ENCODE measurements at regions not wholly inside any gene's neighbourhood (a gene's known extent, or its start where the extent isn't known, plus 50 kb on each side); places are given as distances from the start of the nearest gene placed in this dataset.
"Not testable (repeated sequence)": the region's sequence is repeated elsewhere in the genome, so short reads cannot be mapped to it uniquely, and the experiment has no call there.

GRCh38 chr5:166279828-166280227 lies 2011.6 kb upstream of the WWC1 start:
- H3K9me3 Mint-ChIP-seq, result peaks cover 16% of the 10 kb centered on the region
- no peak overlapping the region for H3K27ac Mint-ChIP-seq
- no peaks in the 10 kb centered on the region for H3K27me3 Mint-ChIP-seq
- intact Hi-C loops (cut with micrococcal nuclease), result no loop called here
- H3K36me3 Mint-ChIP-seq (ENCODE audit: low read depth), result no peaks in the 10 kb centered on the region
- no peak overlapping the region for H3K4me3 Mint-ChIP-seq
- H3K4me1 Mint-ChIP-seq (ENCODE audit: low read depth), result no peaks in the 10 kb centered on the region

DNA sequence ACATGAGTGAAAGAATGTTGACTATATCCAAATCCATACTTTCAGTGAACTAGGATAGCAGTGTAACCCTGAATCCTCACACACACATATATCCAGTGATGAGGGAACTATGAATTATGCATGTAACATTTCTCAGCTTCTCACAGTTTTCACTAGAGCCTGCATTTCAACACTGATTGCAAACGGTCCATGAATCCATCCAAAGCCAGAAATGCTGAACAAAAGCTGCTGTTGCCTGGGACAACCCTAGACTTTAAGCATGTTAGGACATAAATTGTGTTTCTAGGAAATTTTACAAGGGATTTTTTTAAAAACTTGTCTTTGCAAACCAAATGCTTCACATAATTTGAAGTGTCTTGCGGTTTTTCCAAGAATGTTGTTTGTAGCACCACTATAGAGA lies 2010.0 kb upstream of the WWC1 start:
- Mint-ChIP-seq H3K36me3 (ENCODE audit: low read depth) (no peaks in the 10 kb centered on the region), H3K27me3 (no peaks in the 10 kb centered on the region), H3K27ac (no peak overlapping the region), H3K4me1 (ENCODE audit: low read depth) (no peaks in the 10 kb centered on the region), H3K9me3 (peaks cover 13% of the 10 kb centered on the region), H3K4me3 (no peak overlapping the region)
- intact Hi-C loops (cut with micrococcal nuclease), result no loop called here

DNA sequence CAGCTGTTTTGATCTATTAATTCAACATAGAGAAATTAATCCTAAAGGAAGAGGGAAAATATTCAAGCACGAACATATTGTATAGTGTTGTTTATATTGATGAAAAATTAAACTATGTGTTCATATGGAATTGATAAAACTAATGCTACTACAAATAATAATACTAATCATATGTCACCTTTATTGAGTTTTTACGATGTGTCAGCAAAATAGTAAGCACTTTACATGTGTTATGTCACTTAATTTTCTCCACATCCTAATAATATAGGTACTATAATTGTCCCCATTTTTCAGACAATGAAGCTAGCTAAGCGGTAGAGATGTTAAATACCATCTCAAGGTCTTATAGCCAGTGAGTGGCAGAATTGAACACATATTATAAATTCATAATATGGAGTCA lies 2008.5 kb upstream of the WWC1 start:
- Mint-ChIP-seq H3K27me3 (no peaks in the 10 kb centered on the region), H3K4me1 (ENCODE audit: low read depth) (no peaks in the 10 kb centered on the region), H3K9me3 (peaks cover 17% of the 10 kb centered on the region), H3K36me3 (ENCODE audit: low read depth) (no peaks in the 10 kb centered on the region), H3K4me3 (no peak overlapping the region), H3K27ac (no peak overlapping the region)
- intact Hi-C loops (cut with micrococcal nuclease), result no loop called here

GRCh38 chr5:166285361-166285760 lies 2006.1 kb upstream of the WWC1 start:
- intact Hi-C loops (cut with micrococcal nuclease), result no loop called here
- H3K9me3 Mint-ChIP-seq, result peaks cover 17% of the 10 kb centered on the region
- H3K4me1 Mint-ChIP-seq (ENCODE audit: low read depth), result no peaks in the 10 kb centered on the region

GRCh38 chr5:166286832-166287231 lies 2004.6 kb upstream of the WWC1 start:
- H3K27ac Mint-ChIP-seq, result no peak overlapping the region
- intact Hi-C loops (cut with micrococcal nuclease), result no loop called here
- no peaks in the 10 kb centered on the region for H3K27me3 Mint-ChIP-seq
- H3K9me3 Mint-ChIP-seq, result peaks cover 17% of the 10 kb centered on the region
- no peaks in the 10 kb centered on the region for H3K36me3 Mint-ChIP-seq (ENCODE audit: low read depth)
- no peaks in the 10 kb centered on the region for H3K4me1 Mint-ChIP-seq (ENCODE audit: low read depth)
- no peak overlapping the region for H3K4me3 Mint-ChIP-seq

More at GRCh38 chr5:166285361-166285760, 2006.1 kb upstream of the WWC1 start:
- Mint-ChIP-seq H3K4me3 (no peak overlapping the region), H3K27me3 (no peaks in the 10 kb centered on the region), H3K36me3 (ENCODE audit: low read depth) (no peaks in the 10 kb centered on the region), H3K27ac (no peak overlapping the region)

DNA sequence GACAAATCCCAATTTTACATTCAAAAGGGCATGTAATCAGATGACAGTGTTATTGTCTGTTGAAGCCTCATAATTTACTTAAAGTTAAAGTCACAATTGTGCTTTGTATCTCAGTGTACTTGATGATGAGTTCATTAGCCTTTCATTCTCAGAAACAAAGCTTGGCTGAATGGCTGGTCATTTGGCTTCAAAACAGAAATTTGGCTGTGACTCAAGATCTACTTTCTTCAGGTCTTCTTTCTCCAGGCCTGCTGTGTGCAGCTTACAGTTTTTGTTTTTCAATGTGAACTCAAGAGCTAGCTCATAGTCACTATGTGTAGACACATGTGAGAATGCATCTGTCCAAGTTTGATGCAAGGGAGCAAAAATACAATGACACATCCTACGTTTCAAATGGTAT lies 2003.6 kb upstream of the WWC1 start:
- H3K27me3 Mint-ChIP-seq, result no peaks in the 10 kb centered on the region
- no peak overlapping the region for H3K4me3 Mint-ChIP-seq
- peaks cover 17% of the 10 kb centered on the region for H3K9me3 Mint-ChIP-seq
- H3K36me3 Mint-ChIP-seq (ENCODE audit: low read depth), result no peaks in the 10 kb centered on the region
- H3K27ac Mint-ChIP-seq, result no peak overlapping the region
- H3K4me1 Mint-ChIP-seq (ENCODE audit: low read depth), result no peaks in the 10 kb centered on the region
- intact Hi-C loops (cut with micrococcal nuclease), result no loop called here

DNA sequence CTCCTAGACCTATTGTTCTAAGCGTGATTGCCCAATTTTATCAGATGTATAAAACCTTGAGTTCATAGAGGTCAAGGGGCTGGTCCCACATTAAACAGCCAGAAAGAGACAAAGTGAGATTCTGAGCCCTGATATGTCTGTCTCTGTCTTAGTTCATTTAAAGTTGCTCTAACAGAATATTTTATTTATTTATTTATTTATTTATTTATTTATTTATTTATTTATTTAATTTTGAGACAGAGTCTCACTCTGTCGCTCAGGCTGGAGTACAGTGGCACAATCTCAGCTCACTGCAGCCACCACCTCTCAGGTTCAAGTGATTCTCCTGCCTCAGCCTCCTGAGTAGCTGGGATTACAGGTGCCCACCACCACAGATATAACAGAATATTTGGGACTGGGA lies 1999.6 kb upstream of the WWC1 start:
- H3K4me3 Mint-ChIP-seq; H3K36me3 Mint-ChIP-seq (ENCODE audit: low read depth); H3K4me1 Mint-ChIP-seq (ENCODE audit: low read depth); H3K27ac Mint-ChIP-seq; H3K27me3 Mint-ChIP-seq; intact Hi-C loops (cut with micrococcal nuclease): not testable (repeated sequence)
- H3K9me3 Mint-ChIP-seq, result peaks cover 16% of the 10 kb centered on the region

DNA sequence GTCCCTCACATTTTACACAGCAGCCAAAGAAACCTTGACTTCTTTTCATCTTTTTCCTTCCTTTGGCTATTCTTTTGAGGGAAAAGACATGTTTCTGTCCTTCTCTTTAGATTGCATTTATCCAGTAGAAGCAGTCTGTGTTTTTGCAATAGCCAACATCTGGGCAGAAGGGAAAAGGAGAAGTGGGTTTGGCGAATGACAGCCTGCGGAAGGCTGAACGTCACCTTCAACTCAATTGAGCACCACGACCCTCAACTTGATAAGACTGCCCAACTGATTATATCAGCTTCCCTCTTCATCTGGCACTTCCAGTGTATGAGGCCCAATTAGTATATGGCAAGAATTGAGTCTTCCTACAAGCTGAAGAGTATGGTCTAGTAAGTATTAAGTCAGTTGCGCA lies 1997.6 kb upstream of the WWC1 start:
- Mint-ChIP-seq H3K27me3 (no peaks in the 10 kb centered on the region), H3K4me1 (ENCODE audit: low read depth) (no peaks in the 10 kb centered on the region), H3K27ac (no peak overlapping the region), H3K36me3 (ENCODE audit: low read depth) (no peaks in the 10 kb centered on the region), H3K9me3 (peaks cover 16% of the 10 kb centered on the region), H3K4me3 (no peak overlapping the region)
- intact Hi-C loops (cut with micrococcal nuclease), result no loop called here

- peaks cover 48% of the 10 kb centered on the region for H3K9me3 Mint-ChIP-seq
- H3K4me3 Mint-ChIP-seq, result no peak overlapping the region
- no peaks in the 10 kb centered on the region for H3K4me1 Mint-ChIP-seq (ENCODE audit: low read depth)
- H3K27ac Mint-ChIP-seq, result no peak overlapping the region
- intact Hi-C loops (cut with micrococcal nuclease), result no loop called here
- no peaks in the 10 kb centered on the region for H3K36me3 Mint-ChIP-seq (ENCODE audit: low read depth)
- no peaks in the 10 kb centered on the region for H3K27me3 Mint-ChIP-seq
Measured at GRCh38 chr5:166302166-166302565, 1989.3 kb upstream of the WWC1 start.

- Mint-ChIP-seq H3K27ac (no peak overlapping the region), H3K4me1 (ENCODE audit: low read depth) (no peaks in the 10 kb centered on the region), H3K9me3 (peaks cover 9% of the 10 kb centered on the region), H3K27me3 (no peaks in the 10 kb centered on the region), H3K36me3 (ENCODE audit: low read depth) (no peaks in the 10 kb centered on the region), H3K4me3 (no peak overlapping the region)
- intact Hi-C loops (cut with micrococcal nuclease), result no loop called here
Measured at GRCh38 chr5:166317425-166317824, 1974.0 kb upstream of the WWC1 start.

GRCh38 chr5:166320920-166321480 lies 1970.4 kb upstream of the WWC1 start:
- Mint-ChIP-seq H3K36me3 (ENCODE audit: low read depth) (no peaks in the 10 kb centered on the region), H3K27me3 (no peaks in the 10 kb centered on the region), H3K27ac (no peak overlapping the region), H3K9me3 (peaks cover 9% of the 10 kb centered on the region), H3K4me3 (no peak overlapping the region), H3K4me1 (ENCODE audit: low read depth) (no peaks in the 10 kb centered on the region)
- intact Hi-C loops (cut with micrococcal nuclease), result no loop called here

DNA sequence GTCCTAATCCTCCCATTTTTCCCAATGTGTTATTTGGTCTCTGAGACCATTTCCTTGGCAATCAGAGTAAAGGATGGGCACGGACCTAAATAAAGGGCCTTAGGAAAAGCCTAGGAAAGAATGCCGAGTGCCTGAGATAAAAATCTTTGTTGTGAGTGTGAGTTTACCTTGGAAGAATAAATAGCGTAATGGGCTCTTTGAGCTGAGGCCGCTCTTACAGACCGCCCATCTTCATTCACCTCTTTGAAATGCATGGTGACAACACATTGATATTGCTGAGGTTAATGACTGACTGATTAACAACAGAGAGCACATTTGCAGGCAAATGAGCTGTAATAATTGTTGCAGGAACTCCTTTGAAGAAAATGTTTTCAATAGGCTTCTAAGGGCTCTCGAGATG lies 1967.1 kb upstream of the WWC1 start:
- Mint-ChIP-seq H3K36me3 (ENCODE audit: low read depth) (no peaks in the 10 kb centered on the region), H3K27me3 (no peaks in the 10 kb centered on the region), H3K4me1 (ENCODE audit: low read depth) (no peaks in the 10 kb centered on the region), H3K9me3 (no peaks in the 10 kb centered on the region), H3K4me3 (no peak overlapping the region), H3K27ac (no peak overlapping the region)
- intact Hi-C loops (cut with micrococcal nuclease), result no loop called here

- no peak overlapping the region for H3K27ac Mint-ChIP-seq
- no peaks in the 10 kb centered on the region for H3K27me3 Mint-ChIP-seq
- no peaks in the 10 kb centered on the region for H3K36me3 Mint-ChIP-seq (ENCODE audit: low read depth)
- H3K4me3 Mint-ChIP-seq, result no peak overlapping the region
- no peaks in the 10 kb centered on the region for H3K4me1 Mint-ChIP-seq (ENCODE audit: low read depth)
- peaks cover 8% of the 10 kb centered on the region for H3K9me3 Mint-ChIP-seq
- intact Hi-C loops (cut with micrococcal nuclease), result no loop called here
Measured at GRCh38 chr5:166329149-166329800, 1962.2 kb upstream of the WWC1 start.

DNA sequence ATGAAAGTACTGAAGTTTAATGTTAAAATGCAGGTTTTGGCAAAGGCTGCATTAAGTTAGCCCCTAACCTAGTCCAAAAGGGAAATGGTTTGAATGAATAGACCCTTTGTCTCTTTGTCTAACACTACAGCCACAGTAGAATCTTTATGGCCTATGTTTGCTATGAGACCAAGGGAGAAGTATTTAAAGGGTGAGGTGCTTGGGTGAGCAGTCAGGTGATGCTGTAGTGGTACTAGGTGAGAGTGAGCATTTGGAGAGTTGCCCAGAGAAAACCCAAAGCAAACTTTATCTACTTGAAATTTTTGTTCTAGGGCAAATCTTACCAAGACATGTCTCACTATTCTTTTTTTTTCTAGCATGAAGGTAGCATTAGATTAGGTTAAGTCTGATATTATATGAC lies 1961.4 kb upstream of the WWC1 start:
- Mint-ChIP-seq H3K9me3 (peaks cover 12% of the 10 kb centered on the region), H3K36me3 (ENCODE audit: low read depth) (no peaks in the 10 kb centered on the region)
- intact Hi-C loops (cut with micrococcal nuclease), result no loop called here

DNA sequence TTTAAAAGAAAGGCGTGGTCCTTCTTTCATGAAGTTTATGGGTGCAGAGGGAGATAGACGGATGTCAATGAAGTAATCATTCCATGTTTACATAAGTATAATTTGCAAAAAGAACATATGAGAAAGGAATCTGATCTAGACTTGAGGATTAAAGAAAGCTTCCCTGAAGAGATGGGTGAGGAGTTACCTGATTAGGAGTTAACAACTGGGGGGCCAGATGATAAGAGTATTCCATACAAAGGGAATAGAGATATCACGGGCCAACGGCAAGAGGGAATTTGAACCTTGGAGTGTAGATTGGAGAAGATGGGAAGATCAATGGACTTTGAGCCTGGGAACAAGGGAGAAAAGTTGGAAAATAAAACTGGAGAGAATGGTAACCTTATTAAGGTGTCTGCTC lies 1959.9 kb upstream of the WWC1 start:
- H3K4me3 Mint-ChIP-seq, result no peak overlapping the region
- intact Hi-C loops (cut with micrococcal nuclease), result no loop called here
- H3K27ac Mint-ChIP-seq, result no peak overlapping the region
- no peaks in the 10 kb centered on the region for H3K4me1 Mint-ChIP-seq (ENCODE audit: low read depth)
- H3K27me3 Mint-ChIP-seq, result no peaks in the 10 kb centered on the region
- no peaks in the 10 kb centered on the region for H3K36me3 Mint-ChIP-seq (ENCODE audit: low read depth)
- peaks cover 27% of the 10 kb centered on the region for H3K9me3 Mint-ChIP-seq

More for the DNA sequence above, 1961.4 kb upstream of the WWC1 start:
- H3K27me3 Mint-ChIP-seq, result no peaks in the 10 kb centered on the region
- no peaks in the 10 kb centered on the region for H3K4me1 Mint-ChIP-seq (ENCODE audit: low read depth)
- no peak overlapping the region for H3K4me3 Mint-ChIP-seq
- H3K27ac Mint-ChIP-seq, result no peak overlapping the region

Data from dendritic cell treated with granulocyte-macrophage colony-stimulating factor and Interleukin-4, amounts not matched to agents 40 ng/mL and 50 ng/mL, for 4 days (primary cell).